GM12864 (cell line): ENCODE measurements at regions not wholly inside any gene's neighbourhood (a gene's known extent, or its start where the extent isn't known, plus 50 kb on each side); places are given as distances from the start of the nearest gene placed in this dataset.

Experiments used
- DNase-seq: peaks from one replicate; pipeline ENCODE4 v3.0.0-alpha.2; 2011; ENCODE audit warnings: low read depth
- H3K4me3 ChIP-seq: 2 replicates; pipeline ENCODE4 v1.5.1; 2011; ENCODE audit warnings: mild to moderate bottlenecking, low read depth, low read length, control low read depth
- CTCF ChIP-seq: IDR thresholded peaks from 2 replicates; pipeline ENCODE4 v1.5.1; 2011; ENCODE audit warnings: low read depth, mild to moderate bottlenecking, moderate library complexity, low read length, control low read depth, inconsistent platforms; ENCODE audit errors: missing control alignments

- DNase-seq, result no peak
- no peak for TF ChIP-seq CTCF
Measured at GRCh38 chr7:85474234-85474633, 287.4 kb upstream of the SEMA3D start.

GRCh38 chr7:85471740-85472139, 284.9 kb upstream of the SEMA3D start:
- TF ChIP-seq CTCF, result no peak
- no peak for DNase-seq
- no peak overlapping the region for H3K4me3 ChIP-seq

More at GRCh38 chr7:85474234-85474633, 287.4 kb upstream of the SEMA3D start:
- no peak overlapping the region for H3K4me3 ChIP-seq

GRCh38 chr7:85471307-85471706, 284.5 kb upstream of the SEMA3D start:
- TF ChIP-seq CTCF, result no peak
- DNase-seq, result no peak
- no peak overlapping the region for H3K4me3 ChIP-seq

GRCh38 chr7:85469446-85470010, 282.7 kb upstream of the SEMA3D start:
- no peak for TF ChIP-seq CTCF
- H3K4me3 ChIP-seq, result no peak overlapping the region
- no peak for DNase-seq

- DNase-seq, result no peak
- no peak for TF ChIP-seq CTCF
- H3K4me3 ChIP-seq, result no peak overlapping the region
Measured at GRCh38 chr7:85464042-85464651, 277.3 kb upstream of the SEMA3D start.

GRCh38 chr7:85462671-85463070, 275.8 kb upstream of the SEMA3D start:
- H3K4me3 ChIP-seq, result no peak overlapping the region
- no peak for DNase-seq
- TF ChIP-seq CTCF, result no peak

- no peak overlapping the region for H3K4me3 ChIP-seq
- no peak for DNase-seq
- no peak for TF ChIP-seq CTCF
Measured at GRCh38 chr7:85457911-85458310, 271.1 kb upstream of the SEMA3D start.
